Fibroblast of skin of right quadriceps (primary cell): ENCODE measurements at regions not wholly inside any gene's neighbourhood (a gene's known extent, or its start where the extent isn't known, plus 50 kb on each side); places are given as distances from the start of the nearest gene placed in this dataset.
"Not testable (repeated sequence)": the region's sequence is repeated elsewhere in the genome, so short reads cannot be mapped to it uniquely, and the experiment has no call there.

Experiments
- DNase-seq: peaks from one replicate; pipeline ENCODE4 v3.0.0-alpha.2; 2013

- DNase-seq = no peak
These were observed 148.9 kb upstream of the PFKP start for GRCh38 chr10:2918489-2918888.

GRCh38 chr10:2917926-2918325 lies 149.4 kb upstream of the PFKP start:
- no peak for DNase-seq

- DNase-seq = no peak
These were observed 151.9 kb upstream of the PFKP start for GRCh38 chr10:2915412-2915811.

- DNase-seq = no peak
These were observed 152.6 kb upstream of the PFKP start for GRCh38 chr10:2914741-2915140.

GRCh38 chr10:2913474-2913873 lies 153.9 kb upstream of the PFKP start:
- no peak for DNase-seq

- DNase-seq = no peak
These were observed 156.7 kb upstream of the PFKP start for GRCh38 chr10:2910656-2911055.

- DNase-seq = no peak
These were observed 157.4 kb upstream of the PFKP start for GRCh38 chr10:2909921-2910320.

GRCh38 chr10:2908851-2909630 lies 158.3 kb upstream of the PFKP start:
- DNase-seq = no peak

GRCh38 chr10:2906974-2907373 lies 160.4 kb upstream of the PFKP start:
- DNase-seq = no peak

- no peak for DNase-seq
These were observed 161.5 kb upstream of the PFKP start for GRCh38 chr10:2905851-2906250.

GRCh38 chr10:2900530-2900929 lies 166.8 kb upstream of the PFKP start:
- DNase-seq = no peak

GRCh38 chr10:2899246-2899951 lies 167.9 kb upstream of the PFKP start:
- no peak for DNase-seq

- no peak for DNase-seq
These were observed 168.9 kb upstream of the PFKP start for GRCh38 chr10:2898509-2898860.

- peak; percentile 20 for DNase-seq
These were observed 169.5 kb upstream of the PFKP start for GRCh38 chr10:2897619-2898508.

- DNase-seq = not testable (repeated sequence)
These were observed 171.0 kb upstream of the PFKP start for GRCh38 chr10:2896334-2896733.

GRCh38 chr10:2895594-2896196 lies 171.7 kb upstream of the PFKP start:
- DNase-seq = no peak

GRCh38 chr10:2893991-2894390 lies 173.4 kb upstream of the PFKP start:
- no peak for DNase-seq

GRCh38 chr10:2893158-2893845 lies 174.0 kb upstream of the PFKP start:
- no peak for DNase-seq

- DNase-seq = no peak
These were observed 175.6 kb upstream of the PFKP start for GRCh38 chr10:2891770-2892124.

- DNase-seq = no peak
These were observed 176.1 kb upstream of the PFKP start for GRCh38 chr10:2891073-2891769.

- DNase-seq = no peak
These were observed 177.3 kb upstream of the PFKP start for GRCh38 chr10:2890093-2890492.

GRCh38 chr10:2888403-2889004 lies 178.8 kb upstream of the PFKP start:
- DNase-seq = no peak
